Stimulated activated naive B cell treated with anti-CD40 and anti-IgM and Interleukin-4, amounts not matched to agents 10 μg/mL and 1 μg/mL and 100 μg/mL, for 72 hours (primary cell): ENCODE measurements at regions not wholly inside any gene's neighbourhood (a gene's known extent, or its start where the extent isn't known, plus 50 kb on each side); places are given as distances from the start of the nearest gene placed in this dataset.
"Not testable (repeated sequence)": the region's sequence is repeated elsewhere in the genome, so short reads cannot be mapped to it uniquely, and the experiment has no call there.

Experiments
- ATAC-seq, 2 donors: fragments of 150-1000 bp; cut with Tn5 transposase; replicated peaks; 2 replicates each; pipeline ENCODE4 v1.10.0; 2021; ENCODE audit warnings: moderate library complexity in 1 of 2
- DNase-seq: peaks from one replicate; pipeline ENCODE4 v3.0.0; 2021
- H3K27ac Mint-ChIP-seq: one replicate; pipeline ENCODE4 v1.8.0; 2022; ENCODE audit warnings: mild to moderate bottlenecking, mixed read lengths
- H3K27me3 Mint-ChIP-seq, 2 donors: one replicate each; pipeline ENCODE4 v1.8.0; 2022; ENCODE audit warnings: mixed read lengths in 2 of 2
- H3K36me3 Mint-ChIP-seq, 2 donors: one replicate each; pipeline ENCODE4 v1.8.0; 2022; ENCODE audit warnings: mixed read lengths in 2 of 2, mild to moderate bottlenecking in 1 of 2
- H3K4me1 Mint-ChIP-seq, 2 donors: one replicate each; pipeline ENCODE4 v1.8.0; 2022; ENCODE audit warnings: mixed read lengths in 2 of 2, mild to moderate bottlenecking in 1 of 2
- H3K4me3 Mint-ChIP-seq, 2 donors: one replicate each; pipeline ENCODE4 v1.8.0; 2022; ENCODE audit warnings: mild to moderate bottlenecking in 2 of 2, mixed read lengths in 2 of 2, moderate library complexity in 1 of 2
- H3K9me3 Mint-ChIP-seq, 2 donors: one replicate each; pipeline ENCODE4 v1.8.0; 2022; ENCODE audit warnings: mixed read lengths in 2 of 2, mild to moderate bottlenecking in 1 of 2

- H3K27me3 Mint-ChIP-seq: no peaks in the 10 kb centered on the region
- H3K9me3 Mint-ChIP-seq: peaks cover 0 to 10% of the 10 kb centered on the region in 2 donors
- H3K4me1 Mint-ChIP-seq: no peaks in the 10 kb centered on the region
- no peak for DNase-seq
- H3K4me3 Mint-ChIP-seq: no peak overlapping the region
- no peaks in the 10 kb centered on the region for H3K36me3 Mint-ChIP-seq
- H3K27ac Mint-ChIP-seq: no peak overlapping the region
- no peak for ATAC-seq
Measured at GRCh38 chr5:121421646-121422045, 430.0 kb upstream of the FTMT start.

GRCh38 chr5:121424976-121425375, 426.7 kb upstream of the FTMT start:
- DNase-seq (no peak), ATAC-seq (no peak)
- Mint-ChIP-seq H3K4me1 (no peaks in the 10 kb centered on the region), H3K36me3 (no peaks in the 10 kb centered on the region), H3K9me3 (peaks cover 0 to 6% of the 10 kb centered on the region in 2 donors), H3K27me3 (no peaks in the 10 kb centered on the region), H3K4me3 (no peak overlapping the region), H3K27ac (no peak overlapping the region)

- Mint-ChIP-seq H3K9me3 (peaks cover 1 to 6% of the 10 kb centered on the region in 2 donors), H3K27me3 (no peaks in the 10 kb centered on the region), H3K36me3 (no peaks in the 10 kb centered on the region), H3K27ac (no peak overlapping the region), H3K4me1 (no peaks in the 10 kb centered on the region), H3K4me3 (no peak overlapping the region)
- no peak for ATAC-seq
- DNase-seq: no peak
Measured at GRCh38 chr5:121426153-121426552, 425.5 kb upstream of the FTMT start.

- Mint-ChIP-seq H3K4me3 (no peak overlapping the region), H3K9me3 (peaks cover 0 to 1% of the 10 kb centered on the region in 2 donors), H3K27ac (no peak overlapping the region), H3K36me3 (no peaks in the 10 kb centered on the region), H3K4me1 (no peaks in the 10 kb centered on the region), H3K27me3 (no peaks in the 10 kb centered on the region)
- no peak for DNase-seq
- no peak for ATAC-seq
Measured at GRCh38 chr5:121429761-121430160, 421.9 kb upstream of the FTMT start.

DNA sequence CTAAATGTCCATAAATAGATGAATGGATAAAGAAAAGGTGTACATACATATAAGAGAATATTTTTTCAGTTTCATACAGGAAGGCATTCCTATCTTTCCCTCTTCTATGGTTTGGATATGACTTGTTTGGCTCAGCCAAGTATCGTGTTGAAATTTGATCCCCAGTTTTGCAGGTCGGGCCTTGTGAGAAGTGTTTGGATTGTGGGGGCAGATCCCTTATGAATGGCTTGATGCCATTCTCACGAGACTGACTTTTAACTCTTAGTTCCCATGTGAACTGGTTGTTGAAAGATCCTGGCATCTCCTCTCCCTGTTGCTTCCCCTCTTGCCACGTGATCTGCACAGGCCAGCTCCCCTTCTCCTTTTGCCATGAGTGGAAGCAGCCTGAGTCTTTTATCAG, 421.1 kb upstream of the FTMT start:
- ATAC-seq (no peak), DNase-seq (no peak)
- H3K27me3 Mint-ChIP-seq: no peaks in the 10 kb centered on the region
- H3K4me1 Mint-ChIP-seq: no peaks in the 10 kb centered on the region
- H3K27ac Mint-ChIP-seq: no peak overlapping the region
- peaks cover 0 to 1% of the 10 kb centered on the region in 2 donors for H3K9me3 Mint-ChIP-seq
- no peak overlapping the region for H3K4me3 Mint-ChIP-seq
- no peaks in the 10 kb centered on the region for H3K36me3 Mint-ChIP-seq

- peaks cover 6 to 12% of the 10 kb centered on the region in 2 donors for H3K9me3 Mint-ChIP-seq
- ATAC-seq (no peak), DNase-seq (no peak)
- H3K36me3 Mint-ChIP-seq: no peaks in the 10 kb centered on the region
- H3K4me1 Mint-ChIP-seq: no peaks in the 10 kb centered on the region
- H3K27ac Mint-ChIP-seq: no peak overlapping the region
- no peak overlapping the region for H3K4me3 Mint-ChIP-seq
- H3K27me3 Mint-ChIP-seq: no peaks in the 10 kb centered on the region
Measured at GRCh38 chr5:121445511-121445910, 406.2 kb upstream of the FTMT start.

DNA sequence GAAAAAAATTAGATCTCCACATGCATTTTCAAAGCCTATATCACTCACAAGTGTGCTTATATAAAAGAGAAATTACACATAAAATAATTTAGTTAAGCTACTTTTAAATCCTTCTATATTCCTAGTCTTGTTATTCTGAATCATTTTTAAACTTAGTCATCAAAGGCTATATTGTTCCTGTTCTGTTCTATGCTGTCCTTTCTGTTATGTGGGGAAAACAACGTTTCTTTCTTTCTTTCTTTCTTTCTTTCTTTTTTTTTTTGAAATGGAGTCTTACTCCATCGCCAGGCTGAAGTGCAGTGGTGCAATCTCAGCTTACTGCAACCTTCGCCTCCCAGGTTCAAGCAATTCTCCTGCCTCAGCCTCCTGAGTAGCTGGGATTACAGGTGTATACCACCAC, 389.2 kb upstream of the FTMT start:
- Mint-ChIP-seq H3K36me3 (no peaks in the 10 kb centered on the region), H3K4me1 (no peaks in the 10 kb centered on the region), H3K9me3 (peaks cover 0 to 3% of the 10 kb centered on the region in 2 donors), H3K27ac (no peak overlapping the region), H3K27me3 (no peaks in the 10 kb centered on the region), H3K4me3 (no peak overlapping the region)
- DNase-seq: no peak
- no peak for ATAC-seq

GRCh38 chr5:121471222-121471621, 380.5 kb upstream of the FTMT start:
- H3K36me3 Mint-ChIP-seq, H3K4me1 Mint-ChIP-seq, H3K27ac Mint-ChIP-seq, H3K27me3 Mint-ChIP-seq, DNase-seq, H3K4me3 Mint-ChIP-seq, H3K9me3 Mint-ChIP-seq, ATAC-seq: not testable (repeated sequence)

DNA sequence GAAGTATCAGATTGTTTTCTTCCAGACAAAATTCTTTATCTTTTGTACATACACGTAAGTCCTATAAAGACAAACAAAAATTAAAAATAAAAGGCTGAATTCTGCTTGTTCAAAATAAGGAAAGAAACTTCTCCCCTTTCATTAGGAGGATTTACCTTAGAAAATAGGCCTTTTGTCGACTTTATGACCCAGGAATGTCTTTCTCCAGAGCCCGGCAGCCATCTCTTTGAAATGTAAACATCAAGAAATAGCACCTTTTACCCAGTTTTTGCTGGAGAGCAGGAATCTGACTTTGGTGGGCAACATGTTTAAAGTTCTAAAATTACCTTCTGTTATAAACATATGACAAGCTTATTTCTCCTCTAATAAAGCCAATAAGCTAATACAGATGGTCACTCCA, 373.0 kb upstream of the FTMT start:
- ATAC-seq (no peak), DNase-seq (no peak)
- Mint-ChIP-seq H3K36me3 (no peaks in the 10 kb centered on the region), H3K4me3 (no peak overlapping the region), H3K27ac (no peak overlapping the region), H3K9me3 (no peaks in the 10 kb centered on the region), H3K4me1 (no peaks in the 10 kb centered on the region), H3K27me3 (no peaks in the 10 kb centered on the region)

- Mint-ChIP-seq H3K4me3 (no peak overlapping the region), H3K9me3 (no peaks in the 10 kb centered on the region), H3K36me3 (no peaks in the 10 kb centered on the region), H3K27ac (no peak overlapping the region), H3K27me3 (no peaks in the 10 kb centered on the region), H3K4me1 (no peaks in the 10 kb centered on the region)
- ATAC-seq: no peak
- DNase-seq: no peak
Measured at GRCh38 chr5:121479337-121479736, 372.3 kb upstream of the FTMT start.

DNA sequence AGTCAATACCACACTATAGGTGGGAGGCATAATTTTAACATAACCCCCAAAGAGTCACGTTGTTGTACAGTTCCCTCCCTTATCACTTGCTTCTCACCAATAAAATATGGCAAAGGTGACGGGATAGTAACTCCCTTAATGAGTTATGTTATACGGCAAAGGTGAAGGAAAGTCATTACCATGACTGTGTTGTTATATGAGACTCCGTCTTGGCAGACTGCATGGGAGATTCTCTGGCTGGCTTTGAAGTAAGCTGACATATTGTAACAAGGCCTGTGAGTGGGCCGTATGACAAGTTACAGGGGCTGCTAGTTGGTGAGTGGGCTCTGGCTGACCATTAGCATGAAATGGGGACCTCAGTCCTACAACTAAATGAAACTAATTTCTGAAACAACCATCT, 366.4 kb upstream of the FTMT start:
- DNase-seq (no peak), ATAC-seq (no peak)
- Mint-ChIP-seq H3K27me3 (no peaks in the 10 kb centered on the region), H3K4me3 (no peak overlapping the region), H3K27ac (no peak overlapping the region), H3K36me3 (no peaks in the 10 kb centered on the region), H3K9me3 (no peaks in the 10 kb centered on the region), H3K4me1 (no peaks in the 10 kb centered on the region)

DNA sequence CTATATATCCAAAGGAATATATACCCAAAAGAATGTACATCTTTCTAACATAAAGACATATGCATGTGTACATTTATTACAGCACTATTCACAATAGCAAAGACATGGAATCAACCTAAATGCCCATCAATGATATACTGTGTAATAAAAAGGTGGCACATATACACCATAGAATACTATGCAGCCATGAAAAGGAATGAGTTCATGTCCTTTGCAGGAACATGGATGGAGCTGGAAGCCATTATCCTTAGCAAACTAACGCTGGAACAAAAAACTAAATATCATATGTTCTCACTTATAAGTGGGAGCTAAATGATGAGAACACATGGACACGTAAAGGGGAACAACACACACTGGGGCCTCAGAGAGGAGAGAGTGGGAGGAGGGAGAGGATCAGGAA, 365.7 kb upstream of the FTMT start:
- H3K9me3 Mint-ChIP-seq, H3K4me3 Mint-ChIP-seq, H3K27ac Mint-ChIP-seq, DNase-seq, ATAC-seq, H3K36me3 Mint-ChIP-seq, H3K27me3 Mint-ChIP-seq, H3K4me1 Mint-ChIP-seq: not testable (repeated sequence)

DNA sequence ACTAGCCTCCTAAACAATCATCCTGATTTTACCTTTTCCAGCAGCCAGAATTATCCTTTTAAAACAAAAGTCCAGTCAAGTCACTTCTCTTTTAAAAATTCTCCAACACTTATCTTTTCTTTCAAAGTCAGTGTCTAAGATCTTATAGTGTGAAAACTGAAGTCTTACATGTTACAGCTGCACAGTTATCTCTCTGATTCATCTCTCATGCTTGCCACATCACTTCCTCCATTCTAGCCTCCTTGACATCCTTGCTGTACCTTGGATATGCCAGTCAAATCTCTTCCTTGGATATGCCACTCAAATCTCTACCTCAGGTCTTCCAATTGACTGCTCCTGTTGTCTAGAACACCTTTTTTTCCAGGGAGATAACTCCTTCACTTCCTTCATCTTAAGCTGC, 361.7 kb upstream of the FTMT start:
- Mint-ChIP-seq H3K27ac (no peak overlapping the region), H3K36me3 (no peaks in the 10 kb centered on the region), H3K4me3 (no peak overlapping the region), H3K4me1 (no peaks in the 10 kb centered on the region), H3K27me3 (no peaks in the 10 kb centered on the region), H3K9me3 (no peaks in the 10 kb centered on the region)
- ATAC-seq (no peak), DNase-seq (no peak)

DNA sequence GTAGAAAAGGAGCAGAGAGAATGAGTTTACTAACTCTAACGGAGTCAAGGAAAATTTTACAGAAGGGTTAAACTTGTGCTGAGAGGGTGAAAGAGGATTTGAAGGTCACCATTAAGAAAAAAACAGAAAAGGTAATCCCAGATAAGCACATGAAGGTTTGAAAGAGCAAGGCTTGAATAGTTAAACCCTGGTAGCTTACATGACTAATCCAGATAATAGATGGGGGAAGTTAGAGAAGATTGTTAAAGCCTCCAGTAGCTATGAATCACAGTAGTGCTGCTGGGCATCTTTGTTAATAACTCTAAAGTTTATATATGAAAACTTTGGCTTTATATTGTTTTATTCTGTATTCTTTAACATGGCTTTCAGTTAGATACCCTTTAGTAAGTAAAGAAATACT, 354.5 kb upstream of the FTMT start:
- no peak for DNase-seq
- Mint-ChIP-seq H3K4me3 (no peak overlapping the region), H3K27me3 (no peaks in the 10 kb centered on the region), H3K4me1 (no peaks in the 10 kb centered on the region), H3K9me3 (no peaks in the 10 kb centered on the region), H3K36me3 (no peaks in the 10 kb centered on the region), H3K27ac (no peak overlapping the region)
- ATAC-seq: no peak

DNA sequence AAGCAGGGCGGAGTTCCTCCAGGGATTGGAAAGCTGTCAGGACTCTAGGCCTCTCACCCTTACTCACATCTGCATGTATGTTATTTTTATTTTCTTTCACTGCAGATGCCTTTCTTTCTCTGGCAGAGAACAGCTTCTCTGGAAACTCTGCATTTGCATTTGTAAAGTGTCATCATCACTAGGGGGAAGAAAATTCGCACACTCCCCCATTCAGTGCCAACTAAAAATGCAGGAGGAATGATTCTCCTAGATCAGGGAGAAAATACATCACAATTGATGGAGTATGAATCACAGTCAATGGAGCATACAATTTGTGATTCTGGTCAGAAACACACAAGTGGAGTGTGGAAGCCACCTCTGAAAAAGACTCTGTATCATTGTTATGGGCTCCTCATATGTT, 351.4 kb upstream of the FTMT start:
- no peaks in the 10 kb centered on the region for H3K36me3 Mint-ChIP-seq
- H3K4me1 Mint-ChIP-seq: no peaks in the 10 kb centered on the region
- no peaks in the 10 kb centered on the region for H3K27me3 Mint-ChIP-seq
- DNase-seq: no peak
- no peak overlapping the region for H3K27ac Mint-ChIP-seq
- ATAC-seq: no peak
- no peaks in the 10 kb centered on the region for H3K9me3 Mint-ChIP-seq
- H3K4me3 Mint-ChIP-seq: no peak overlapping the region

- Mint-ChIP-seq H3K4me1 (no peaks in the 10 kb centered on the region), H3K27me3 (no peaks in the 10 kb centered on the region), H3K27ac (no peak overlapping the region), H3K36me3 (no peaks in the 10 kb centered on the region), H3K9me3 (no peaks in the 10 kb centered on the region), H3K4me3 (no peak overlapping the region)
- ATAC-seq (no peak), DNase-seq (no peak)
Measured at GRCh38 chr5:121503111-121503840, 348.4 kb upstream of the FTMT start.
